CD4-positive, alpha-beta T cell treated with Interleukin-21 for 1 hour (primary cell): ENCODE measurements at regions not wholly inside any gene's neighbourhood (a gene's known extent, or its start where the extent isn't known, plus 50 kb on each side); places are given as distances from the start of the nearest gene placed in this dataset.

Experiments used
- DNase-seq: peaks from one replicate; pipeline ENCODE4 v3.0.0-alpha.2; 2020

DNA sequence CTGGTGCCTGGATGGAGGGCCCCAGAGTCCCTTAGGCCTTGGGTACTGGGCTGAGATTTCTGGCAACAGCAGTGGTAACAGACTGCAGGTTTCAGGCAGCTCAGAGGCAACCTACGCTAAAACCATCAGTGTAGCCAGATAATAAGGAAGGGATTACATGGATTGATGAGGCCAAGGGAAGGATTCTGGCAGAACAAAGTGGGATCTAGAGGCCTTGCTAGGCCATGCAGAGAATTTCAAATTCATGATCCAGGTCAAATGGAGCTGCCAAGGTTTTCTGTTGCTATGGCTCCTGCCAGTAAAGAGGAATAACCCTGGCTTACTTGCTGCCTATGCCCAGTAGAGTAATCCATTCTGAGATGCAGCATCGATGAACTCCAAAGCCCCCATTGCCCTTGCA is 445.7 kb downstream of the ADRA2A start:
- no peak for DNase-seq

DNA sequence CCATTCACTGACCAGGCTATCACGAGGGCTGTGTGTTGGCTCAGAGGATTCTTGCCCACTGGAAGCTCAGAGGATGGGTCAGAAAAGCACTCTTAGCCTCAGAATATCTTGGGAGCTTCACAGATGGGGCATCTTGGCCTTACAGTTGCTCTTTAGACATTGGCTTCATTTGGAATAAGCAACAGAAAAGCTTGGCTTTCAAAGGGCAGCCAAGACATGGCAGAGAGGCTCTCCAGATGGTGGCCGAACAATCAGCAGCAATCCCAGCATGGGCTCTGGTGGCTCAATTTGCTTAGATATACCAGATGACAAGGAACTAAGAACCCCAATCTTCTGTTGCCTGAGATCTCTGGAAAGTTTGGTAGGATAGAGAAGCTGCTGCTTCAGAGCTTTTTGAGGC is 446.2 kb downstream of the ADRA2A start:
- no peak for DNase-seq

DNA sequence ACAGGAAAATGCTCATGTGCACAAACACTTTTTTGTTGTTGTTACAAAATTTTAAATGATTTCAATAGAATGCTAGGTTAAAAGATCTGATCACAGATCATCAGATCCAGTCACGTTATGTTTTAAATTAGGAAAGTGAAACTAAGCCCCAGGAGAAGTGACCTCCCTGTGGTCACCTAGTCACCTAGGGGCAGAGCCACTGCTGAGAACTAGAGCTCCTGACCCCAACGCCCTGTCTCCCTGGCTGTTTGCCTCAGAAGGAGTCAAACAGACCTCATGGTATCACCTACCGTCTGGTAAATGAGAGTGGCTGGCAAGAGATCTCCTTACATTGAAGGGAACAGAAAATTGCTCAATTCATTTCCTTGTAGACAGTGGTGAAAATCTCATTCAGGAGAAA is 447.3 kb downstream of the ADRA2A start:
- DNase-seq, result no peak

DNA sequence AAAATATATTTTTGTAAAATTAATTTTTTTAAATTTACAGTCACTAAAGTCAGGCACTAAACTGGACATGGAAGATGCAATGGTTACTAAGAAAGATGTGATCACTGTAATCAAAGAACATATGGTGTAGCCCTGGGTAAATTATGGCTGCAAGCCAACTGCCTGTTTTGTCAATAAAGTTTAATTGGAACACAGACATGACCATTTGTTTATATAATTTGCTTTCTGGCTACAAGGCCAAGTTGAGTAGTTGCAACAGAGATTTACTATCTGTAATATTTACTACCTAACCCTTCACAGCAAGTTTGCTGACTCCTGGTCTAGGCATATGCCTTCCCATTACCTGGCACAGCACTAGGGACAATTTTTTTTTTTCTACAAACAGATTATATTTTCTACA is 448.9 kb downstream of the ADRA2A start:
- no peak for DNase-seq

DNA sequence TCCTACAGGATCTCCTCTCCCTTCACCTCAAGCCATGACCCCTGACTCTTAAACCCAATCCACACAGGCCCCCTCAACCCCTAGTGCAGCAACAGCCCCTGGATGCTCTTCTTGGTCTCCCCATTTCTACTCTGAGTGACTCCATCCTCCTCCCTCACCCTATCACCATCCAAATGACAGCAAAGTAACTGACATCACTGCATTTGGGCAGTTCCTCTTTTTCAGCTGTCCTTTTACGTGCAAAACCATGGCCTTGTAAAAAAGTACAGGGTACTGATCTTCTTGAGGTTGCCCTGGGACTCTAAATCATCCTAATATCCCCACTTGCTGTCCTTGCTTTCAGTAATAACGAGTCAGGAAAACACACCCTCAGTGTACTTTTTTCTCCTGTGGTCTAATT is 454.9 kb downstream of the ADRA2A start:
- DNase-seq, result no peak

DNA sequence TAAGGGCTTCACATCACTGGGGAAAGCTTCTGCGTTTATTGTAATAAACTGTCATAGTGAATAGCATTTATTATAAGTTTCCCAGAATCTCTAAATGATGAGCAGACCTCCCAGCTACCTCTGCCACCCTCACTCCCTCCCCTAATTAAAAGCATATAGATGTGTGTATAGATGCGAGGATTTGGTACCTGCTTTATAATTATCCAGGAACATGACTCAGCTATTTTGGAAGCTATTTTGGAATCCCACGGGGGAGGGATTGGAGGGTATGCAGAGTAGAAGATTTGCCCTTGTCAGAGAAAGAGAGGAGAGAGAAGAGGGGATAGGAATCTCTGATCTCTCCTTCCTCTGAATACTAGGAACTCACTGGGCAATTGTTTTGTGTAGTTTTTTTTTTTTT is 455.3 kb downstream of the ADRA2A start:
- no peak for DNase-seq

DNA sequence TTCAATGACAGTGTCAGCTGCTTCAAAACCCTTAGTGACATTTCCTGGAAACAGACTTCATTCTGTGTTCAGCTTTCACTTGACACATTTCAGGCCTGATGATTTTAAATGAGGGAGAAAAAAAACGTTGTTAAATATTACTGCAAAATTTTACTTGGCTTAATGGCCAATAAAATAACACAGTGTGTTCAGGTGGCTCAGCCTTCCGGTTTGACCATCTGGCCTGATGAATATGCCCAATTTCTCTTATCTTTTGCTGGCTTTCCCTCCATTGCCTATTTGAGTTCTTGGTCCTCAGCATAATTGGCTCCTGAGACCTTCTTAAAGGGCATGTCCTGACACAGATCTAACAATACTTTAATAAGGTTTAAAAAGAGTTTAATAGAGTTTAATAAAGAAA is 462.4 kb downstream of the ADRA2A start:
- DNase-seq, result no peak

DNA sequence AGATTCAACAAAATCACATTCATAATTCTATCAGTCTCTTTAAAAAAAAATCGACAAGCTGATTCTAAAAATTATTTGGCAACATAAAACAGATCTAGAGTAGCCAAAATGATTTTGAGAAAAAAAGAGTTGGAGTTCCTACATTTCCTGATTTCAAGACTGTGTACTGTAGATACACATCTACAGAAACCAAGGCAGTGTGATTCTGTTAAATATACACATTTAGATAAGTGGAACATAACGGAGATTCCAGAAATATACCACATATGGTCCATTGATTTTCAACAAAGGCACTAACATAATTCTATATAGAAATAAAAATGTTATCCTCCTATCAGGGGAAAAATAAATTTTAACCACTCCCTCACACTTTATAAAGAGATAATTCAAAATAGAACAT is 467.0 kb downstream of the ADRA2A start:
- no peak for DNase-seq

DNA sequence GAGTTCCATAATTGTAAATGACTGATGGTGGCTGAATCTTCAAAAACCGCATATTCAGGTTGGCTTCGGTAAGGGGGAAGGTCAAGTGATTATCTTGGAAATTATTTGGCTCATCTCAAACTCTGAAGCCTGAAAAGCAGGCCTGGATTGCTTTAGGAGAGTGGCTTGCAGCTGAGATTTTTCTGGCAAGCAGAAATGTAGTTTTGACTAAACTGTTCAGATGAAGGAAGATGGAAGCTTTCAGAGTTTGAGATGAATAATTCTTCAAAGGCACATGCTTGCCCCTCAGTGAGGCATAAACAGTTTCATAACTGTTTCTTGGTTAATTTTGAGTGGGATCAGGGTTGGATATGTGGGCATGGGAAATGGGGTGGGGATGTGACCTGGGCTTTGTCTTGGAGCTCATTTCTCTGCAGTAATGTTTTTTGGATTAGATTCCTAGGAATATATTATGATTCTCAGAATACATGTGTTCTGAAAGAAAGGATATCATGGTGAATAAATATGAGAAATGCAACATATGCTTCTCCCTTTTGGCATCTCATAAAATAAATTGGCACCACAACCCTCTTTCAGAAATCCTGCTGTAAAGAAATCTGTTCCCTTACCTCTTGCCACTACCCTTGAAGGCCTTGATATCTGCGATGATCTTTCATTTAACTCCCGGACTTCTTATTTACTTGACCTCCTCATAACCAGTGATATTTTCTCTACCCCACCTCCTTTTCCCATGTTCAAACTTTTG is 469.2 kb downstream of the ADRA2A start:
- no peak for DNase-seq

DNA sequence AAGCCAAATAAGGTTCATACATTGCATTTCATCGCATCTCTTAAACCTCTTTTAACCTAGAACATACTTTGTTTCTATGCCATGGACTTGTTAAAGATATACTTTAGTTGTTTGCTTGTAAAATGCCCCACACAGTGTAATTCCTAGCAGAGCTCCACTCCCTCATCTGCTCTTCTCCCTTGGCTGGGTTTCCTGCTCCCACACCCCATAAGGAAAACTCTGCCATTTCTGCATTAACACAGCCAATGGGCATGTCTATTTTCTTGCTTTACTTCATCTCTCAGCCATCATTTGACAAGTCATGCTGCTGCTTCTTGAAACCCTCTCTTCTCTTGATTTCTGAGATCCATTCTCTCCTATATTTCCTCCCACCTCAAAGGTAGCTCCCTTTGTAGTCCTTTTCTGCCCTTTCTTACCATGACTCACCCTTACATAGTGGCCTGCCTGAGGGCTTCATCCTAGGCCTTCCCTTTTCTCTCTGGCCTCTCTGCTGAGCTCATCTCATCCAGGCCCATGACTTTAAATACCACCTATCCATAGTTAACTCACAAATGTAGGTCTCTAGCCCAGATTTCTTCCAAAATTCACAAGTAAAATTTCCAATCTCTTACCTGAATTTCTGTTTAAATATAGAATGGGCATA is 471.4 kb downstream of the ADRA2A start:
- no peak for DNase-seq

DNA sequence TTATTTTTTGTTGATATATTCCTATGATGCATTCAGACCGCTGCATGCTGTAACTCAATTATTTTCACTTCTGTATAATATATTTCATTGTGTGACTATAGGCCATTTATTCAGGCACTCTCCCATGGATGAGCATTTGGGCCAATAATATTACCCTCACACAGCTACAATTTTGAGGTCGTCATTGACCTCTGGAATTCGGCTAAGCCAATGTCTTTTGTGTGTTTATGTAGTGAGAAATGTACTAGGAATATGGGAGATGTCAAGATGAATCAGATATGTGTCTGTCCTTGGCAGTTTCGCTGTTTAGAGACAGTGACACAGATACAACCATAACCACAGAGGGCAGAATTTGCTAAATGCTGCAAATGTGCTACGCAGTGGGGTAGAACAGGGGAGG is 474.2 kb downstream of the ADRA2A start:
- no peak for DNase-seq

DNA sequence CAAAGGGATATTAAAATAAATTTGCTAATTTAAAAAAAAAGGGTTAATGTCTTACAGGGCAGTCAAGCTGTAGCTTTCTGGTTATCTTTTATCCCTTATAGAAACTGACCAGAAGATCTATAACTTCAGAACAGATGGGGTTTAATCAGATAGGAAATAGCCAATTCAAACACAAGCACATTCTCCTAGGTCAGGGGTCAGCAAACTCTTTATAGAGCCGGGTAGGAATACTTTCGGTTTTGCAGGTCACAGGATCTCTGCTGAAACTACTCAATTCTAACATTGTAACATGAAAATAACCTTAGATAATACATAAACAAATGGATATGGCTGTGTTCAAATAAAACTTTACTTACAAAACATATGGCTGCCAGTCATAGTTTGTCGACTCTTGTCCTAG is 479.8 kb downstream of the ADRA2A start:
- DNase-seq, result no peak

DNA sequence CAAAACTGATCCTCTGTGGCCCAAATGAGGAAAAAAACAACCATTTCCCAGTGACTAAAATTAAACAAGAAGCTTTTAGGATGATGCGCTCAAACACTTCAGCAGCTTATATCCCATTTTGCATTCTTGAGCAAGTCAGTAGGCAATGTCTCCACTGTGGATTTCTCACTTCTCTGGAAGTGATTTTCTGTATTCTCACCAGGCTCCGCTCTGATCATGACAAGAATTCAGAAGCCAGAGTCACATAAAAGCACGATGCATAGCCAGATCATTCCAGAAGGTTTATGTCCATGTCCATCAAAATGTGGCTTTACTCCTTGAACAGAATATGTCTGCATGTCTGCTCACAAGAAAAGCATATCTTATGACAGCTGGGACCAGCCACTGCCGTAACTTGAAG is 481.4 kb downstream of the ADRA2A start:
- DNase-seq, result no peak

DNA sequence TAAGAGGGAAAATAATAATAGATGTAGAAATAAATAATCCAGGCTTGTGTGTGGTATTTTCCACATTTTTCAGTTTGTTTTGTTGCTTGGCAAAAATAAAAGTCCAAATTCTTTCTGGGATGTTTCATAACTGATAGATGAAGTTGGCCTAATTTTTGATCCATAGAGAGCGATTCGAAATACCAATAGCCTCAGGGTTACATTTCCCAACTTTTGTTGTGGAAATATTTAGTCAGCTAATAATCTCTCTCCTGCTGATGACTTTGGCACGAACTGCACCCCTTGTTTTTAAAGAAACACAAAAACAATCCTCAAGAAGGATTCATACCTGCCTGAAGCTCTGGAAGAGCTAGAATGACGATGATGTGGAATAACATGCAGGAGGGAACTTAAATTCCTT is 483.2 kb downstream of the ADRA2A start:
- no peak for DNase-seq

DNA sequence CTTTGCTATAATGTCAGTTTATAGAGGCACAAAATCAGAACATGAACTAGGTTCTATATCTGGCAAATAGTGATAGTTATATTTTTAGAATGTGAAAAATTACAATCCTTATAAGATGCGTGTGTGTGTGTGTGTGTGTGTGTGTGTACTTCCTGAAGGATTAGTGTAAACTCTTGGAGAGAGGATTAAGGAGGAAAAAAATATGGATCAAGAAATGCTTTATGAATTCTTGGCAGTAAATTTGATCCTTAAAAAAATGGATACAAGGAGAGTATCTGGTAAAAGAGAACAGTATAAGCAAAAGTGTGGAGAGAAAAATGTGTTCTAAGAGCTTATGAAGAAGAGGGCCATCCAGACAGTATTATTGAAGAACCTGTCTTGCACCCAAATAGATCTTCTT is 484.3 kb downstream of the ADRA2A start:
- no peak for DNase-seq

DNA sequence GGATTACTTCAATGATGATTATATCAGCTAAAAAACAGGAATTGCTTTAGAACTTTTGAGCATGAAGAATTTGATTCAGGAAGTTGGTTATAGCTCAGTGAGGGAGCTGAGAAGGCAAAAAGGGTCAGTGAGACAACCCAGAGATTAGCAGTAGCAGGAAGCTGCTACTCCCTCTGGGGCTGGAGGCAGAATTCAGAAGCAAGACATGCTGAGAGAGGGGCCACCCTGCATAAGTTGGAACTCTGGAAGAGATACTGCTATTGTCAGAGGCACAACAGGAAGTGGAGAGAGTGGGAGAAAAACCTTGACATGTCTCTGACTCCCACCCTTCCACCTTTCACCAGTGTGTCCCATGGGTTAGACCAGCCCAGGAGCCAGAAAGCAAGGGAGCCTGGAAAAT is 488.7 kb downstream of the ADRA2A start:
- no peak for DNase-seq

DNA sequence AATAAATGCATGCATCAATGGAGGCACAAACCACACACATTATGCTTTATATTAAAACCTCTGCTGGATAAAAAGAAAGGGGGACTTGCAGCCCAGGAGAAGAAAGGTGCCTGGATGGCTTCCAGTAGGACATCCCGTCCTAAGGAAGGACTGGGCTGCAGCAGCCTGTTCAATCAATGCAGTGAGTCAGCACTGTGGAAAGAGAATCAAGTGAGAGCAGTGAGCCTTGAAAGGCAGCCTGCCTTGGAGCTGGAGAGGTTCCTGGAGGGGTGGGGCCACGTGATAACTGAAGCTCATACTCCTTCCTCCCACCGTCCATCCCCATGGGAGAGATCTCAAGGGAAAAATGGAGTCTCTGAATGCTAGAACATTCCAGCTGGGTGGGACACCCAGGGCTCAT is 501.2 kb downstream of the ADRA2A start:
- no peak for DNase-seq

DNA sequence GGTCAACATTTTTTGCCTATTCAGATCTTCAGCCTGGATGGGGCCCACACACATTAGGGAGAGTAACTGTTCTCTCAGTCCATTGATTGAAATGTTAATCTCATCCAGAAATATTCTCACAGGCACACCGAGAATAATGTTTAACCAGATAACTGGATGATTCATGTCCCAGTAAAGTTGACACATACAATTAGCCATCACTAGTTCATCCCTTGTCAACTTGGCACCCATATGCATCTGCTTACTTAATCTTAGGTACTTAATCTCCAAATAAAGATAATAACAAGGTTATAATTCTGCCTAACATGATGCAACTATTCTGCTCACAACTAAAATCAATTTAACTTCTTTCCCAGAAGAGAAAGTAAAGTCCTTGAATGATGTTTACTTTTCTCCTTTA is 502.6 kb downstream of the ADRA2A start:
- no peak for DNase-seq

DNA sequence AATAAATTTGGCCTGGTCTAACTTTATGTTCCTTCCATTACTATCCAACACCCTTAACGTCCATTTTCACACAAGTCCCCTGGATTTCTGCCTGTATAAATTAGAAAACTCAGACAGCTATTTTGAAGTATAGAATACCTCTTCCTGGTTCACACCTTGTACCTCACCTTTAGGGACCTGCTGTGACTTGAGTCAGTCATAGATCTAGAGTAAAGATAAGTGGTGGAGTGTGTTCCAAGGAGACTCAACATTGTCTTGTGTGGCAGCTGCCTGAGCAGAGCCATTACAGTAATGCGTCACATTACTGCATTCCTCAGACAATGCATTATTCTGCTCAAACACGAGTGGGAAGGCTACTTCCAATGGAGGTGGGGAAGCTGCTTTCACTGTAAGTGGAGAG is 513.9 kb downstream of the ADRA2A start:
- DNase-seq, result no peak

DNA sequence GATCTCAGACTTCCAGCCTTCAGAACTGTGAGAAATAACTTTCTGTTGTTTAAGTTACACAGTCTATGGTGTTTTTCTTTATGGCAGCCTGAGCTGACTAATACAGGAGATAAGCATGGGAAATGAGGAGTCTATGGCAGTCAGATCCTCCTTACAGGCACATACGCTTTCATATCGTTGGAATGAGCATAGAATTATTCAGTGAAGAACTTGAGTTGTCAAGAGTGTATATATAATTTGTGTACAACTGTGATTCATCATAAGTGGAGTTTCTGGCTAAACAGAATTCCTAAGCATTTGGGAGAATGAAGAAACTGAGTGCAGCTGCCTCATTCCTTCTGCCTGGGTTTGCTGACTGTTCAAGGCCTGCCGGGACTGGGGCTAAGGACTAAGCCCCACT is 516.7 kb downstream of the ADRA2A start:
- no peak for DNase-seq

DNA sequence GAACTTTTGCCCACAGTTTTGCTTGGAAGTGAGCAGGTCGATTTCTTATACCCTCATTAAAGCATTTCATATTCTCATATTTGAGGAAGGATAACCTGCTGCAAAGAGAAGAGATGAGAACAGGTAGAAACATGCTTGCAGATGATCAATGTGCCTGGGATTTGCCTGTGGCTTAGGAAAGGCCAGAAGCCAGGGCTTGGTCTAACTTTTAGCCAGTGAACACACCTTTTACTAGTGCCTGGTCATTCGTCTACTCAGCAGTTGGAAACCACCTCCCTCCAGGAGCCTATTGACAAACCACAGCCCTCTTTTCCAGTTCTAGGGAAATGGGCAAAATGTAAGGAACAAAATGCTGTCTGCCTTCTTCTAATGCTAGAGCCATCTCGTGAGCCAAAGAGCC is 518.3 kb downstream of the ADRA2A start:
- no peak for DNase-seq

DNA sequence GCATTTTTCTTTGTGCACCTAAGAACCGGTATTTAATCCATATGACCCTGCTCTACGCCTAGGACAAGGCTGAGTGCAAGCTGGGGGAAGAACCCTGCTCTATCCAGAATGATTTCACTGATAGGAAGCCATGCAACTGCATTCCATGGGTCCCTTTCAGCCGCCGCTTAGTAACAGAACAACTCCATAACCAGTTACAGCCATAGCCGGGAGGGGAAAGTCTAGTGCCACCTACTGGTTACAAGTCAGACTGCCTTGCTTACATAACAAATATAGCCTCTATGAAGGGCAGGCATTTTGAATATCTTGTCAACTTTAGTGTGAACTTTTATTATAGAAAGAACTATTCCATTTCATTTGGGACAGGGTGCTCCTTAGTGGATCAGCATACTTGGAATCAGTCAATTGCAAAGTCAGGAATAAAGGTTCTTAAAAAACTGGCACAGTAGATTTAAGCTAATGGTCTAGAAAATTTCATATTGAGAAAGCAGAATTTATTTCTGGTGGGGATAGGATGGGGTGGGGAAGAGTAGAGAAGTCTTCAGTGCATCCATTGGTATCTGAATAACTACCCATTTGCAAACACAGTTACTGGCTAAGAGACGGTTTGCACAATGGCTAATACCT is 521.7 kb downstream of the ADRA2A start:
- peak; percentile 53 for DNase-seq

DNA sequence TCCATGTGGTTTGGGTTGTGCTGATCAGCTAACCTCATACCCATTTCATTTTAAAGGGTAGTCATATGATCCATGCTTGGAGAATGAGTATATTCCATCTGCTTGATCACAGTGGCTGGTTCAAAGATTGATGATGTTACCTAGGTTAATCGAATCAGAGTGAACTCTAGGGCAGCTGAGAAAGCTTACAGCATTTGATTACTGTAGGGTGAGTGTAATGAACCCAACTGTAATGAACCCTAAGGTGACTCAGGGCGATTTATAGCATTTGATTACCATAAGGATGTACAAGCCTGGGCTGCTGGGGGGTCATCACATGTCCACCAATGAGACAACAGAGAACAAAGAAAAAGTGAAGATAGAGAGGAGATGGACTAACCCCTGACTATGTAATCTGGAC is 523.1 kb downstream of the ADRA2A start:
- DNase-seq, result no peak

DNA sequence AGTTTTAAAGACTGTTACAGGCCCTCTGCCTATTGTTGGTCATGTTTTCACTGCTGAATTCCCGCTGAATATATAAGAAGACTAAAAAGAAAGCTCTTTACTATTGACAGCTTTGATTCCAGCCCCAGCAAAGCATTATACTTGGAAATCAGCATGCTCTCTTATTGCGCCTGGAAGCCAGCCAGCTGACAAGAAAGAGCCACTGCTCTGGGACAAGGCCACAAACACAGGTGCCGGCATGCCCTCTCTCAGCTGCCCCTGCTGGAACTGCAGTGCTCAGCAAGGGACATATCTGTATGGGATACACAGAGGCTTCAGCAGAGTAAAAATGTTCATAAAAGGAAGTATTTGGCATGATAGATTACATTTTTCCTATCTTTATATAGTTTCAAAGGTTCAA is 523.9 kb downstream of the ADRA2A start:
- no peak for DNase-seq

DNA sequence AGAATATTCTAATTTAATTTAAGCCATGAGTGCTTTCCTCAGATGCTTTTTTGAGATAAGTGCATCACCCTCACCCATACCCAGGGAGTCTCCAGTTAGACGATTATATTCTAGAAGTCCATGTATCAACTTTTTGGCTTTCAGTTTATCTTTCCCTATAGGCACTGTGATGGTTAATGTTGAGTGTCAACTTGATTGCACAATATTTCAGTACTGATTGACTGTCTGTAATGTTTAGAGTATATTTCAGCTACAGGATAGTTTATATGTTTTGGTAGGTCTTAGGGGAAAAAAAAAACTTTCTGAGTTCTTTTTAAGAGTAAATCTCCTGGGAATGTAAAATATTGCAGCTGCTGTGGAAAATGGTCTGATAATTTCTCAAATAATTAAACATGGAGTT is 535.4 kb downstream of the ADRA2A start:
- DNase-seq, result no peak
